ENCODE measurements at regions not wholly inside any gene's neighbourhood (a gene's known extent, or its start where the extent isn't known, plus 50 kb on each side); places are given as distances from the start of the nearest gene placed in this dataset.

DNA sequence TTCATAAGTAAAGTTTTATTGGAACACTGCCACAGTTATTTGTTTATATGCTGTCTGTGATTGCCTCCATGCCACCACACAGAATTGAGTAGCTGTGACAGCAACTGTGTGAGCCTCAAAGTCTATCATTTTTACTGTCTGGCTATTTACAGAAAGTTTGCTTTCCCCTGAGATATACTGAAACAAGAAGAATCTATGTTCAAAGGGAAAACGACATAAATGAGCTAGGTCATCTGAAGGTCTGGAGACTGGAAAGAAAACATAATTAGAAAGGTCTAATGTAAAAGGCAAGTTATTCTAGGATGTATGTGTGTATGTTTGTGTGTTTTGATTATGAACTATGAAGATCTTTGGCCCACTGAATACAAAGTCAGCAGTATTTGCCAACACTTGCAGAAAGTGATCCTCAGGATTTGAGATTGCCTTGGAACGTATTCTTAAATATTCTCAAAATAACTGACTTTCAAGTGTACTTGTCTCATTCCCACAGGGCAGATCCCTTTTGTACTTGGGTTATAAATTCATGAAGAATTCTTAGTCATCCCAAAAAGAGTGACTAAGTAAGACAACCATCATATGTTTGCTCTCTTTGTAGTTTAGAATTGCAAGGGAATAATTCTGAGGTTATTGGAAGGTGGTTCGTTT lies 677.7 kb downstream of the DOK5 start:
- no peak overlapping the region for H3K27ac ChIP-seq (ENCODE audit: low read depth, low read length)
- no peaks in the 10 kb centered on the region for H3K27me3 ChIP-seq (ENCODE audit: control insufficient read depth, insufficient read depth, low read length)
- TF ChIP-seq CTCF (IDR thresholded peaks at IDR 0.05; ENCODE audit: low read depth, low read length): no peak
- no peak for DNase-seq (ENCODE audit: low read depth, low spot score)
- CTCF ChIA-PET: no interaction called here
- no peak overlapping the region for H3K4me3 ChIP-seq (ENCODE audit: low read depth, low read length)
- peaks cover 3% of the 10 kb centered on the region for H3K9me3 ChIP-seq (ENCODE audit: control insufficient read depth, insufficient read depth, low read length)
- POLR2A ChIA-PET: no interaction called here

DNA sequence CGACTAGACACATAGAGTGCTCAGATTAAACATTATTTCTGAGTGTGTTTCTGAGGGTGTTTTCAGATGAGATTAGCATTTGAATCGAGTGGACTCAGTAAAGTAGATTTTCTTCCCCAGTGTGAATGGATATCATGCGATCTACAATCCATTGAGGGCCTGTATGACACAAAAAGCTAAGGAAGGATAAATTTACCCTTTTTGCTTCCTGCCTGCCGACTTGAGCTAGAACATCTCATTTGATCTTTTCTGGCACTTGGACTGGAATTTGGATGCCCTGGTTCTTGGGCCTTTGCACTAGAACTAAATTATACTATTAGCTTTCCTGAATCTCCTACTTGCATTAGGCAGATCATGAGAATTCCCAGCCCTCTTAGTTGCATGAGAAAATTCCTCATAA lies 675.8 kb downstream of the DOK5 start:
- no peak for DNase-seq (ENCODE audit: low read depth, low spot score)
- no peak overlapping the region for H3K27ac ChIP-seq (ENCODE audit: low read depth, low read length)
- H3K9me3 ChIP-seq (ENCODE audit: control insufficient read depth, insufficient read depth, low read length): peaks cover 3% of the 10 kb centered on the region
- no peak for TF ChIP-seq CTCF (IDR thresholded peaks at IDR 0.05; ENCODE audit: low read depth, low read length)
- ChIA-PET CTCF (interaction anchor here (0.9 kb wide), 1 partner anchor 93 kb away, joined by 3 read pairs; no protein-coding TSS in a partner anchor), POLR2A (no interaction called here)
- H3K4me3 ChIP-seq (ENCODE audit: low read depth, low read length): no peak overlapping the region
- H3K27me3 ChIP-seq (ENCODE audit: control insufficient read depth, insufficient read depth, low read length): no peaks in the 10 kb centered on the region

DNA sequence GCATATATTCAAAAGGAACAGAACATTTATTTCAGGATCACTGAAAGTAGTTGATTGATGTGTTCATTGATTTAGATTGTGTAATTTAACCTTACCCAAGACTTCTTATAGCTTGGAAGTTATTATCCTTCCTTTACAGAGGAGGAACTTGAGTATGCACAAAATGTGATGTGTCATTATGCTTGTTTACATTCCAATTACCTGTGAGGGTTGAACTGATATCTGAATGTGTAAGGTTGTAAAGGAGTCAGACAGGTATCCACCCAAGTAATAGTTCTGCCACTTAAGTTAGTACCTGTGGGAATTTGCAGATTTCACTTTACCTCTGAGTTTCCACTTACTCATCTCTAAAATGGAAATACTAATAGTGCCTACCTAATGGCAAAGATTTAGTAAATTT lies 668.2 kb downstream of the DOK5 start:
- CTCF ChIA-PET: no interaction called here
- Histone ChIP-seq H3K27me3 (ENCODE audit: control insufficient read depth, insufficient read depth, low read length) (no peaks in the 10 kb centered on the region), H3K9me3 (ENCODE audit: control insufficient read depth, insufficient read depth, low read length) (peaks cover 3% of the 10 kb centered on the region; the same call in 1 of the 2 replicates), H3K27ac (ENCODE audit: low read depth, low read length) (no peak overlapping the region), H3K4me3 (ENCODE audit: low read depth, low read length) (no peak overlapping the region)
- DNase-seq (ENCODE audit: low read depth, low spot score): no peak
- POLR2A ChIA-PET: no interaction called here
- no peak for TF ChIP-seq CTCF (IDR thresholded peaks at IDR 0.05; ENCODE audit: low read depth, low read length)

DNA sequence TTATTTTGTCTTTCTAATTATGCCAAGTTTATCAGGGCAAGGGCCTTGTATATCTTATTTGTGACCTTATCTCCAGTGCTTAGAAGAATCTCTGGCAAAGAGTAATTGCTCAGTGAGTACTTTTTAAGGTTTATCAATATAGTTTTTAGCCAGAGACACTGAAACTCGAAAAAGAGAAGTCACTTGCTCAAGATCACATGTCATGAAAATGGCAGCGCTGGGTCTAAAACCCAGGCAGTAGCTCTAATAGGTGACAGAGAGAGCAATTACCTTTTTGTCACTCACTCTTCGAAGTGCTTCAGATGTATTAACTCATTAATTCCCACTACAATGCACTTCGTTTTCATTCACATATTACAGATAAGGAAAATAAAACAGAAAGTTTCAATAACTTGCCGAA lies 667.5 kb downstream of the DOK5 start:
- CTCF ChIA-PET: no interaction called here
- POLR2A ChIA-PET: no interaction called here
- H3K27me3 ChIP-seq (ENCODE audit: control insufficient read depth, insufficient read depth, low read length): no peaks in the 10 kb centered on the region
- no peak overlapping the region for H3K27ac ChIP-seq (ENCODE audit: low read depth, low read length)
- no peaks in the 10 kb centered on the region; the same call in 1 of the 2 replicates for H3K9me3 ChIP-seq (ENCODE audit: control insufficient read depth, insufficient read depth, low read length)
- no peak overlapping the region for H3K4me3 ChIP-seq (ENCODE audit: low read depth, low read length)
- no peak for TF ChIP-seq CTCF (IDR thresholded peaks at IDR 0.05; ENCODE audit: low read depth, low read length)
- no peak for DNase-seq (ENCODE audit: low read depth, low spot score)

- POLR2A ChIA-PET: no interaction called here
- CTCF ChIA-PET: no interaction called here
- no peak for DNase-seq (ENCODE audit: low read depth, low spot score)
Measured at GRCh38 chr20:55140631-55141030, 665.2 kb downstream of the DOK5 start.

More at GRCh38 chr20:55140631-55141030, 665.2 kb downstream of the DOK5 start:
- TF ChIP-seq CTCF (IDR thresholded peaks at IDR 0.05; ENCODE audit: low read depth, low read length): no peak
- Histone ChIP-seq H3K27ac (ENCODE audit: low read depth, low read length) (no peak overlapping the region), H3K4me3 (ENCODE audit: low read depth, low read length) (no peak overlapping the region), H3K27me3 (ENCODE audit: control insufficient read depth, insufficient read depth, low read length) (no peaks in the 10 kb centered on the region), H3K9me3 (ENCODE audit: control insufficient read depth, insufficient read depth, low read length) (peaks cover 3% of the 10 kb centered on the region; the same call in 1 of the 2 replicates)

Measured in AG04450 (cell line).